GM23248 (cell line): ENCODE measurements at regions not wholly inside any gene's neighbourhood (a gene's known extent, or its start where the extent isn't known, plus 50 kb on each side); places are given as distances from the start of the nearest gene placed in this dataset.

ENCODE experiments used
- EZH2 ChIP-seq: fragments of 200-600 bp; sonication (generic); IDR thresholded peaks from 2 replicates; pipeline ENCODE4 v1.6.1; 2018; ENCODE audit warnings: antibody characterized with exemption, mild to moderate bottlenecking; ENCODE audit not compliant: insufficient read depth, poor library complexity, severe bottlenecking
- EZH2phosphoT487 ChIP-seq: fragments of 200-600 bp; sonication (generic); IDR thresholded peaks from 2 replicates; pipeline ENCODE4 v1.6.1; 2018; ENCODE audit warnings: antibody characterized with exemption, moderate library complexity, mild to moderate bottlenecking, low read depth; ENCODE audit not compliant: insufficient read depth

DNA sequence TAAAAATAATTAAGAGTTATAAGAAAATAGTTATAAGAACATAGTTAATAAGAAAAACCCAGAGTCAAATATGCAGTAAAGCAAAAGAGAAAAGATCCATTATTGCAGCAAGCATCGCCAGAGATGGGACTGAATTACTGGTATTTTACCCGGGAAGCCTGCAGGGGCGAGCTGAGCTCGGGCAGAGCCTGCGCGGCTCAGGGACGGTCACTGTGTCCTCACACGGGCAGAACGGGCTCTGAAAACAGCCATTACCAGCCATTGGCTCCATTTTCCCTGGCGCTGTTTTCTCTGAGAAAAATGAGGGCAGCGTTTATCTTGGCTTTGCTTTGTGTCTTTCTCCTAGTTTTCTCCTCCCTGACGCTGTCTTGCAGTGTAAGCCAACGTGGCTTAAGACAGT is 95.3 kb upstream of the ALKAL2 start:
- TF ChIP-seq EZH2: no peak
- no peak for TF ChIP-seq EZH2phosphoT487
